ENCODE measurements at regions not wholly inside any gene's neighbourhood (a gene's known extent, or its start where the extent isn't known, plus 50 kb on each side); places are given as distances from the start of the nearest gene placed in this dataset.

GRCh38 chr6:18978337-18979128 lies 591.4 kb downstream of the RNF144B start:
- no peak for TF ChIP-seq ZFX (IDR thresholded peaks at IDR 0.05; ENCODE audit: borderline replicate concordance)
- TF ChIP-seq, protein P1, sequence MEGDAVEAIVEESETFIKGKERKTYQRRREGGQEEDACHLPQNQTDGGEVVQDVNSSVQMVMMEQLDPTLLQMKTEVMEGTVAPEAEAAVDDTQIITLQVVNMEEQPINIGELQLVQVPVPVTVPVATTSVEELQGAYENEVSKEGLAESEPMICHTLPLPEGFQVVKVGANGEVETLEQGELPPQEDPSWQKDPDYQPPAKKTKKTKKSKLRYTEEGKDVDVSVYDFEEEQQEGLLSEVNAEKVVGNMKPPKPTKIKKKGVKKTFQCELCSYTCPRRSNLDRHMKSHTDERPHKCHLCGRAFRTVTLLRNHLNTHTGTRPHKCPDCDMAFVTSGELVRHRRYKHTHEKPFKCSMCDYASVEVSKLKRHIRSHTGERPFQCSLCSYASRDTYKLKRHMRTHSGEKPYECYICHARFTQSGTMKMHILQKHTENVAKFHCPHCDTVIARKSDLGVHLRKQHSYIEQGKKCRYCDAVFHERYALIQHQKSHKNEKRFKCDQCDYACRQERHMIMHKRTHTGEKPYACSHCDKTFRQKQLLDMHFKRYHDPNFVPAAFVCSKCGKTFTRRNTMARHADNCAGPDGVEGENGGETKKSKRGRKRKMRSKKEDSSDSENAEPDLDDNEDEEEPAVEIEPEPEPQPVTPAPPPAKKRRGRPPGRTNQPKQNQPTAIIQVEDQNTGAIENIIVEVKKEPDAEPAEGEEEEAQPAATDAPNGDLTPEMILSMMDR (IDR thresholded peaks at IDR 0.05) = no peak

GRCh38 chr6:18985061-18985460 lies 597.9 kb downstream of the RNF144B start:
- TF ChIP-seq, protein P1 (IDR thresholded peaks at IDR 0.05) = no peak
- TF ChIP-seq ZFX (IDR thresholded peaks at IDR 0.05; ENCODE audit: borderline replicate concordance) = no peak
- H3K27ac ChIP-seq = no peak overlapping the region

More at GRCh38 chr6:18978337-18979128, 591.4 kb downstream of the RNF144B start:
- no peak overlapping the region for H3K27ac ChIP-seq

DNA sequence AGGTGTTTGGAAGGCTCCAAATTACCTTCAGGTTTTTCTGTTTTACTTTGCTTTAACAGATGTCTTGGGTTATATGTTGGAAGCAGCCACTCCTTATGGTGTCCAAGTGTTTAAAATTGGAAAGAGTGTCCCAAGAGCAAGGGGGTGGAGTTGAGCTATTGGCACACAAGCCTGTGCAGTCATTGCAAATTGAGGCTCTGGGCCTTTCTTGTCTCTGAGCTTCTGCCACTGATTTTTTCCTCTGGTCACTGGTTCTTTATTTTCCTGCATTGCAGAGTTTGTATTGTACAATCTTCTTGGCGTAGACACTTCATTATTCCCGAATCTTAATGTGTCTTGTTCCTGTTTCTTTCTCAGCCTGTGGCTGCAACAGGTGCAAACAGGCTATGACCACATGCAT lies 598.8 kb downstream of the RNF144B start:
- no peak overlapping the region for H3K27ac ChIP-seq
- no peak for TF ChIP-seq ZFX (IDR thresholded peaks at IDR 0.05; ENCODE audit: borderline replicate concordance)
- TF ChIP-seq, protein P1 (IDR thresholded peaks at IDR 0.05) = no peak

GRCh38 chr6:18988636-18989035 lies 601.5 kb downstream of the RNF144B start:
- no peak for TF ChIP-seq ZFX (IDR thresholded peaks at IDR 0.05; ENCODE audit: borderline replicate concordance)
- TF ChIP-seq, protein P1 (IDR thresholded peaks at IDR 0.05) = no peak
- H3K27ac ChIP-seq = no peak overlapping the region

GRCh38 chr6:18990059-18990978 lies 603.2 kb downstream of the RNF144B start:
- H3K27ac ChIP-seq = no peak overlapping the region
- no peak for TF ChIP-seq ZFX (IDR thresholded peaks at IDR 0.05; ENCODE audit: borderline replicate concordance)
- TF ChIP-seq, protein P1 (IDR thresholded peaks at IDR 0.05) = peak; percentile 93

DNA sequence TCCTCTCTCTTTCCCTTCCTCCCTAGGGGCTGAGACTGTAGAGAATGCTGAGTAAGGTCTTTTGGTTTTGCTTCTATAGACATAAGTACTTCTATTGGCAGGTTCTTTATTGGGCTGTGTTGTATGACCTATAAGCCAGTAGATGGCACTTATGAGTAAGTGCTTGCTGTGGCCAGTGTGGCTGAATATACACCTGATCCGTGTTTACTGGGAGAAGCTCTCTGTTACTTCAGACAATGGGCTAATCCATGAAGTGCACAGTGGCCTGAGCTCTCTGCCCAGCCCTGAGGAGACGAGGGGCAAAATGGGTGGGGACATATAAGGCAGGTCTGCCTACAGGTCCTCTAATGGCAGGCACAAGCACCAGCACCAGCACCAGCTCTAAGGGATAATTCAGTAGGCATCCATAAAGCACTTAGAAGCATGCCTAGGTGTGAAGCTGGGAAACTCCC lies 610.3 kb downstream of the RNF144B start:
- TF ChIP-seq, protein P1 (IDR thresholded peaks at IDR 0.05) = peak; percentile 90
- no peak for TF ChIP-seq ZFX (IDR thresholded peaks at IDR 0.05; ENCODE audit: borderline replicate concordance)
- H3K27ac ChIP-seq = no peak overlapping the region
